ENCODE measurements at regions not wholly inside any gene's neighbourhood (a gene's known extent, or its start where the extent isn't known, plus 50 kb on each side); places are given as distances from the start of the nearest gene placed in this dataset.
"Not testable (repeated sequence)": the region's sequence is repeated elsewhere in the genome, so short reads cannot be mapped to it uniquely, and the experiment has no call there.

GRCh38 chr2:95699201-95700184 is 107.7 kb downstream of the TRIM43 start:
- H3K27me3 Mint-ChIP-seq (ENCODE audit: low read depth) = peaks cover 33% of the 10 kb centered on the region
- not testable (repeated sequence) for DNase-seq; H3K4me3 Mint-ChIP-seq; ATAC-seq; H3K9me3 Mint-ChIP-seq; H3K36me3 Mint-ChIP-seq (ENCODE audit: insufficient read depth); H3K4me1 Mint-ChIP-seq (ENCODE audit: low read depth)

GRCh38 chr2:95700519-95700918 is 108.7 kb downstream of the TRIM43 start:
- H3K36me3 Mint-ChIP-seq (ENCODE audit: insufficient read depth) = no peaks in the 10 kb centered on the region
- ATAC-seq (peak in 1 of 2 donors; percentile 14), DNase-seq (no peak)
- H3K9me3 Mint-ChIP-seq = no peaks in the 10 kb centered on the region
- H3K4me1 Mint-ChIP-seq (ENCODE audit: low read depth) = no peaks in the 10 kb centered on the region
- H3K4me3 Mint-ChIP-seq = no peak overlapping the region
- peaks cover 28% of the 10 kb centered on the region for H3K27me3 Mint-ChIP-seq (ENCODE audit: low read depth)

GRCh38 chr2:95702471-95702870 is 110.7 kb downstream of the TRIM43 start:
- no peak for DNase-seq
- no peaks in the 10 kb centered on the region for H3K36me3 Mint-ChIP-seq (ENCODE audit: insufficient read depth)
- no peaks in the 10 kb centered on the region for H3K9me3 Mint-ChIP-seq
- no peak overlapping the region for H3K4me3 Mint-ChIP-seq
- H3K27me3 Mint-ChIP-seq (ENCODE audit: low read depth) = peaks cover 11% of the 10 kb centered on the region
- no peak for ATAC-seq
- H3K4me1 Mint-ChIP-seq (ENCODE audit: low read depth) = no peaks in the 10 kb centered on the region

GRCh38 chr2:95707161-95707560 is 115.4 kb downstream of the TRIM43 start:
- ATAC-seq, H3K9me3 Mint-ChIP-seq: not testable (repeated sequence)

GRCh38 chr2:95707837-95708236 is 116.0 kb downstream of the TRIM43 start:
- H3K36me3 Mint-ChIP-seq (ENCODE audit: insufficient read depth) = no peaks in the 10 kb centered on the region
- H3K4me1 Mint-ChIP-seq (ENCODE audit: low read depth) = no peaks in the 10 kb centered on the region
- H3K9me3 Mint-ChIP-seq = no peaks in the 10 kb centered on the region
- no peak for DNase-seq
- peaks cover 7% of the 10 kb centered on the region for H3K27me3 Mint-ChIP-seq (ENCODE audit: low read depth)
- H3K4me3 Mint-ChIP-seq = no peak overlapping the region
- ATAC-seq = no peak

More at GRCh38 chr2:95707161-95707560, 115.4 kb downstream of the TRIM43 start:
- not testable (repeated sequence) for H3K36me3 Mint-ChIP-seq (ENCODE audit: insufficient read depth); H3K4me3 Mint-ChIP-seq; DNase-seq; H3K4me1 Mint-ChIP-seq (ENCODE audit: low read depth); H3K27me3 Mint-ChIP-seq (ENCODE audit: low read depth)

- Mint-ChIP-seq H3K36me3 (ENCODE audit: insufficient read depth) (no peaks in the 10 kb centered on the region), H3K4me3 (no peak overlapping the region), H3K4me1 (ENCODE audit: low read depth) (no peaks in the 10 kb centered on the region), H3K27me3 (ENCODE audit: low read depth) (peaks cover 7% of the 10 kb centered on the region), H3K9me3 (no peaks in the 10 kb centered on the region)
- no peak for ATAC-seq
- DNase-seq = no peak
These were observed 118.0 kb downstream of the TRIM43 start for GRCh38 chr2:95709831-95710230.

GRCh38 chr2:95713470-95714177 is 121.8 kb downstream of the TRIM43 start:
- not testable (repeated sequence) for ATAC-seq; DNase-seq; H3K4me1 Mint-ChIP-seq (ENCODE audit: low read depth); H3K27me3 Mint-ChIP-seq (ENCODE audit: low read depth); H3K36me3 Mint-ChIP-seq (ENCODE audit: insufficient read depth); H3K4me3 Mint-ChIP-seq; H3K9me3 Mint-ChIP-seq

- not testable (repeated sequence) for DNase-seq; H3K36me3 Mint-ChIP-seq (ENCODE audit: insufficient read depth); H3K9me3 Mint-ChIP-seq; H3K27me3 Mint-ChIP-seq (ENCODE audit: low read depth); H3K4me3 Mint-ChIP-seq; ATAC-seq; H3K4me1 Mint-ChIP-seq (ENCODE audit: low read depth)
These were observed 122.6 kb downstream of the TRIM43 start for GRCh38 chr2:95714398-95714797.

GRCh38 chr2:95719473-95720060 is 127.8 kb downstream of the TRIM43 start:
- Mint-ChIP-seq H3K4me1 (ENCODE audit: low read depth) (no peaks in the 10 kb centered on the region), H3K9me3 (no peaks in the 10 kb centered on the region), H3K27me3 (ENCODE audit: low read depth) (no peaks in the 10 kb centered on the region), H3K36me3 (ENCODE audit: insufficient read depth) (no peaks in the 10 kb centered on the region), H3K4me3 (no peak overlapping the region)
- ATAC-seq = no peak
- no peak for DNase-seq

- Mint-ChIP-seq H3K4me1 (ENCODE audit: low read depth) (no peaks in the 10 kb centered on the region), H3K27me3 (ENCODE audit: low read depth) (peaks cover 2% of the 10 kb centered on the region), H3K36me3 (ENCODE audit: insufficient read depth) (no peaks in the 10 kb centered on the region), H3K9me3 (no peaks in the 10 kb centered on the region), H3K4me3 (no peak overlapping the region)
- DNase-seq (no peak), ATAC-seq (no peak)
These were observed 129.9 kb downstream of the TRIM43 start for GRCh38 chr2:95721726-95722125.

GRCh38 chr2:95722131-95722697 is 130.4 kb downstream of the TRIM43 start:
- ATAC-seq = no peak
- Mint-ChIP-seq H3K4me1 (ENCODE audit: low read depth) (no peaks in the 10 kb centered on the region), H3K27me3 (ENCODE audit: low read depth) (peaks cover 2% of the 10 kb centered on the region), H3K4me3 (no peak overlapping the region), H3K36me3 (ENCODE audit: insufficient read depth) (no peaks in the 10 kb centered on the region), H3K9me3 (no peaks in the 10 kb centered on the region)
- DNase-seq = no peak

- H3K27me3 Mint-ChIP-seq (ENCODE audit: low read depth); DNase-seq; H3K4me3 Mint-ChIP-seq; H3K36me3 Mint-ChIP-seq (ENCODE audit: insufficient read depth); H3K9me3 Mint-ChIP-seq; ATAC-seq; H3K4me1 Mint-ChIP-seq (ENCODE audit: low read depth): not testable (repeated sequence)
These were observed 131.9 kb downstream of the TRIM43 start for GRCh38 chr2:95723627-95724210.

- not testable (repeated sequence) for H3K36me3 Mint-ChIP-seq (ENCODE audit: insufficient read depth); ATAC-seq; H3K27me3 Mint-ChIP-seq (ENCODE audit: low read depth); H3K4me1 Mint-ChIP-seq (ENCODE audit: low read depth); H3K4me3 Mint-ChIP-seq; DNase-seq; H3K9me3 Mint-ChIP-seq
These were observed 133.4 kb downstream of the TRIM43 start for GRCh38 chr2:95725191-95725590.

- not testable (repeated sequence) for H3K36me3 Mint-ChIP-seq (ENCODE audit: insufficient read depth); H3K27me3 Mint-ChIP-seq (ENCODE audit: low read depth); H3K9me3 Mint-ChIP-seq; H3K4me1 Mint-ChIP-seq (ENCODE audit: low read depth); ATAC-seq; H3K4me3 Mint-ChIP-seq; DNase-seq
These were observed 133.9 kb downstream of the TRIM43 start for GRCh38 chr2:95725677-95726076.

Data from activated T-cell treated with anti-CD3 and anti-CD28 coated beads, Interleukin-2, amount 50 U/mL, for 4 hours (primary cell).